Body of pancreas (tissue), 4 donors: ENCODE measurements at regions not wholly inside any gene's neighbourhood (a gene's known extent, or its start where the extent isn't known, plus 50 kb on each side); places are given as distances from the start of the nearest gene placed in this dataset.
A peak's percentile ranks its signal among the peaks of the same experiment; 100 is the strongest.

Source experiments
- ATAC-seq: fragments of 150-250 bp; one replicate; pipeline ENCODE4 v1.9.1; 2016
- DNase-seq, 4 donors: peaks; one replicate each; pipeline ENCODE4 v3.0.0-alpha.2; 2019
- H3K27ac ChIP-seq, 4 donors: fragments of 200-600 bp; sonication (generic); 1 replicate in 3 of 4; 2 replicates in 1 of 4; pipeline versions ENCODE4 v1.5.1 to v1.6.1; 2016 to 2019; ENCODE audit warnings: mild to moderate bottlenecking in 1 of 4, mixed read lengths in 1 of 4, moderate library complexity in 1 of 4
- H3K27me3 ChIP-seq, 2 donors: fragments of 200-600 bp; sonication (generic); one replicate each; pipeline ENCODE4 v1.6.0; 2016; ENCODE audit warnings: mild to moderate bottlenecking in 1 of 2
- H3K36me3 ChIP-seq, 2 donors: fragments of 200-600 bp; sonication (generic); replicated peaks in 1 of 2; 2 replicates each; pipeline ENCODE4 v1.5.1; 2016; ENCODE audit warnings: low read depth in 2 of 2; ENCODE audit not compliant: insufficient read depth in 1 of 2
- H3K4me1 ChIP-seq: fragments of 200-600 bp; sonication (generic); one replicate; pipeline ENCODE4 v1.6.0; 2016
- H3K4me3 ChIP-seq, 2 donors: fragments of 200-600 bp; sonication (generic); 1 replicate in 1 of 2; 2 replicates in 1 of 2; pipeline ENCODE4 v1.5.1; 2016 to 2019
- H3K9me3 ChIP-seq, 3 donors: fragments of 200-600 bp; sonication (generic); 1 replicate in 2 of 3; 2 replicates in 1 of 3; pipeline ENCODE4 v1.5.1; 2016
- POLR2A ChIP-seq, 3 donors: fragments of 450-650 bp; IDR thresholded peaks; one replicate each; pipeline ENCODE4 v1.6.1; 2016; ENCODE audit warnings: antibody characterized with exemption in 3 of 3, mild to moderate bottlenecking in 2 of 3
- WGBS, 2 donors: methylation state at CpG; one replicate each; pipeline ENCODE4 v1.1.5; 2017; 5-methylcytosine and 5-hydroxymethylcytosine counted together
- intact Hi-C: fragments of 100-400 bp; cut with DNase I; formaldehyde crosslinking; loops from one replicate; pipeline ENCODE4 v1.15.1; 2023
- TF ChIP-seq, protein P1 (sequence below), 7 experiments: fragments of 450-650 bp in 4 of 7; fragments of 200-600 bp in 3 of 7; sonication (generic) in 3 of 7; IDR thresholded peaks; one replicate each; pipeline ENCODE4 v1.5.1; 2016 to 2019; ENCODE audit warnings: antibody characterized with exemption in 7 of 7

GRCh38 chr10:78147202-78147601, 113.5 kb downstream of the RPS24 start:
- no peaks in the 10 kb centered on the region for H3K27me3 ChIP-seq
- intact Hi-C loops, result no loop called here
- H3K9me3 ChIP-seq, result no peaks in the 10 kb centered on the region
- no peak overlapping the region for H3K27ac ChIP-seq
- no peaks in the 10 kb centered on the region for H3K4me1 ChIP-seq
- H3K4me3 ChIP-seq, result no peak overlapping the region
- no peak for DNase-seq
- H3K36me3 ChIP-seq, result no peaks in the 10 kb centered on the region
- TF ChIP-seq POLR2A (IDR thresholded peaks at IDR 0.05), result no peak
- TF ChIP-seq, protein P1, sequence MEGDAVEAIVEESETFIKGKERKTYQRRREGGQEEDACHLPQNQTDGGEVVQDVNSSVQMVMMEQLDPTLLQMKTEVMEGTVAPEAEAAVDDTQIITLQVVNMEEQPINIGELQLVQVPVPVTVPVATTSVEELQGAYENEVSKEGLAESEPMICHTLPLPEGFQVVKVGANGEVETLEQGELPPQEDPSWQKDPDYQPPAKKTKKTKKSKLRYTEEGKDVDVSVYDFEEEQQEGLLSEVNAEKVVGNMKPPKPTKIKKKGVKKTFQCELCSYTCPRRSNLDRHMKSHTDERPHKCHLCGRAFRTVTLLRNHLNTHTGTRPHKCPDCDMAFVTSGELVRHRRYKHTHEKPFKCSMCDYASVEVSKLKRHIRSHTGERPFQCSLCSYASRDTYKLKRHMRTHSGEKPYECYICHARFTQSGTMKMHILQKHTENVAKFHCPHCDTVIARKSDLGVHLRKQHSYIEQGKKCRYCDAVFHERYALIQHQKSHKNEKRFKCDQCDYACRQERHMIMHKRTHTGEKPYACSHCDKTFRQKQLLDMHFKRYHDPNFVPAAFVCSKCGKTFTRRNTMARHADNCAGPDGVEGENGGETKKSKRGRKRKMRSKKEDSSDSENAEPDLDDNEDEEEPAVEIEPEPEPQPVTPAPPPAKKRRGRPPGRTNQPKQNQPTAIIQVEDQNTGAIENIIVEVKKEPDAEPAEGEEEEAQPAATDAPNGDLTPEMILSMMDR (IDR thresholded peaks at IDR 0.05), result no peak
- no peak for ATAC-seq

DNA sequence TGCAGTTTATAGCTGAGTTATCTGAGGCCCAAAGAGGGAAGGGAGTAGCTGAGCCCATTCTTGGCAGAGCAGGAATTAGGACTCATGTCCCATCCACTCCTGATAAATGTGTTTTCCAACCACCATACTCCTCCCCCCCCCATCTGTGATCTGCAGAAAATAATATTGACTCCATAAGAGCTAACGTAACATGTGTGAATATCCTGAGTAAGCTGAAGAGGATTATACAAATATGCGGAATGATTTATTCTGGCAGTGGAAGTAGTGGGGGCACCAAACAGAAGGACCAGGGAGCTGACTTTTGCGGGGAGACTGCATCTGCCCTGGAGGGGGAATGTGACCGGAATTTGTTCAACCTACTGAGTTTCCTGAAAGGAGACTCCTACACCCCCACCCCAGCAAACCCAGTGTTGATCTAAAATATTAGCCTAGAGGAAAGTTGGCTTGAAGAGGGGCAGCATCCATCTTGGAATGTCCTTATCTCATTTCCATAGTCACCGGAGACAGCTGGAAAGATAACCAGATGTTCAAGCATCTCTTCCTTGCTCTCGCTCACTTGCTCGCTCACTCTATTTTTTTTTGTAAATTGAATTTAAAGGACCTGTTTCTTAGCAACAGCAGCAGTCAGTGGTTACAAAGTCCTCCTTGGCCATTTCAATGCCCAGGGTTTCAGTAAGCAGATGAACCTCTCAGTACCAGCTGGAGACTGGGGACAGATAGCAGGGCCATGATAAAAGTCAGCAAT, 114.7 kb downstream of the RPS24 start:
- intact Hi-C loops, result no loop called here
- no peak for ATAC-seq

DNA sequence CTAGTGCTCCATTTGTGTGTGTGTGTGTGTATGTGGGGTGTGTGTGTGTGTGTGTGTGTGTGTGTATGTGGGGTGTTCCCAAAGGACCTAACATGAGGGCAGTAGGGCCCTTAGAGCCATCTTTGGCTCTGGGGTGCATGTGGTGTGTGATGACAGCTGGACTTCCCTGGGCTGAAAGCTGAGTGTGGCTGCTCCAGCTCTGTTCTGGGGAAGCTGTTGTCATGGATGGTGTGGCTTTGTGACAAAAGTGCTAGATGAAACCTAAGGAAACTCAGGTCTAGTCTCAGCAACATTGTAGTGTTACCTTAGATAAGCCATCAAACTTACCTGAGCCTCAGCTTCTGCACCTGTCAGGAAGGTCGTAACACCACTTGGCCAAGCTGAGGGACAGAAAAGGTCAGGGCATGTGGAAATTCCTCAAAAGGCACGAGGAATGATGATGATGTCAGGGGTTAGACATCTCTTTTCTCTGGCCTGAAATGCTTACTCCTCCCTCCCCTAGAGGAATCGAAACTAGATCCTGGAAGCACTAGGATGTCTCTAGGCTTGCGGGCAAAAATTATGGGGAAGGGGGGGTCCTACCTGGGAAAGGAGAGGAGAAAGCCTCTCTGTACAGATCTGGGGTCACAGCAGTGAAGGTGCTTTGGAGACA, 115.4 kb downstream of the RPS24 start:
- intact Hi-C loops, result no loop called here
- no peaks in the 10 kb centered on the region for H3K27me3 ChIP-seq
- TF ChIP-seq POLR2A (IDR thresholded peaks at IDR 0.05), result no peak
- TF ChIP-seq, protein P1 (IDR thresholded peaks at IDR 0.05), result no peak
- DNase-seq (no peak), ATAC-seq (peak; percentile 62)
- H3K4me1 ChIP-seq, result no peaks in the 10 kb centered on the region
- no peak overlapping the region for H3K27ac ChIP-seq
- WGBS, 2 donors, result 44 to 54% methylated on average over 4 of the region's 4 CpGs
- H3K36me3 ChIP-seq, result no peaks in the 10 kb centered on the region
- no peaks in the 10 kb centered on the region for H3K9me3 ChIP-seq
- no peak overlapping the region for H3K4me3 ChIP-seq

More for the DNA sequence above, 114.7 kb downstream of the RPS24 start:
- no peaks in the 10 kb centered on the region for H3K36me3 ChIP-seq
- H3K4me3 ChIP-seq, result no peak overlapping the region
- DNase-seq, result no peak
- no peaks in the 10 kb centered on the region for H3K27me3 ChIP-seq
- H3K27ac ChIP-seq, result no peak overlapping the region
- 75 to 82% methylated on average over 7 of the region's 7 CpGs for WGBS, 2 donors
- H3K9me3 ChIP-seq, result no peaks in the 10 kb centered on the region
- H3K4me1 ChIP-seq, result no peaks in the 10 kb centered on the region
- no peak for TF ChIP-seq POLR2A (IDR thresholded peaks at IDR 0.05)
- TF ChIP-seq, protein P1 (IDR thresholded peaks at IDR 0.05), result no peak

DNA sequence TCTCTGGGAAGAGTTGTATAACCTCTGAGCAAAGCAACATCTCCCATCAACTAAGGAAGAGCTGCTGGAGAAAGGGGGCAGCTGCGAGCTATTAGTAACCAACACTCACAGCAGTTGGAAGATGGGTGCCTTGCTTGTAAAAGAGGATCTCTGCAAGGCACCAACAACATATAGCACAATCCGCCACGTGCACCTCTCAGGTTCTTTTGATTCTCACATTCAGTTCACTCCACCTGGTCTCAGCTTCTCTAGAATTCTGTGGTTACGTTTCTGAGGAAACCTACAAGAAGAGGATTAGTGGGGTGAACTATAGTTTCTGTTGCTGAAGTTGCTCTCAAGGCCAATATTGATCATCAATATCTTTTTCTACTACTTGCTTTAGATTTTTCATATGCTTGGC, 117.1 kb downstream of the RPS24 start:
- Histone ChIP-seq H3K4me3 (no peak overlapping the region), H3K27ac (no peak overlapping the region), H3K4me1 (no peaks in the 10 kb centered on the region), H3K27me3 (no peaks in the 10 kb centered on the region), H3K9me3 (no peaks in the 10 kb centered on the region), H3K36me3 (no peaks in the 10 kb centered on the region)
- TF ChIP-seq, protein P1 (IDR thresholded peaks at IDR 0.05), result no peak
- TF ChIP-seq POLR2A (IDR thresholded peaks at IDR 0.05), result no peak
- 78 to 84% methylated on average over 4 of the region's 4 CpGs for WGBS, 2 donors
- DNase-seq (no peak), ATAC-seq (no peak)
- intact Hi-C loops, result no loop called here

DNA sequence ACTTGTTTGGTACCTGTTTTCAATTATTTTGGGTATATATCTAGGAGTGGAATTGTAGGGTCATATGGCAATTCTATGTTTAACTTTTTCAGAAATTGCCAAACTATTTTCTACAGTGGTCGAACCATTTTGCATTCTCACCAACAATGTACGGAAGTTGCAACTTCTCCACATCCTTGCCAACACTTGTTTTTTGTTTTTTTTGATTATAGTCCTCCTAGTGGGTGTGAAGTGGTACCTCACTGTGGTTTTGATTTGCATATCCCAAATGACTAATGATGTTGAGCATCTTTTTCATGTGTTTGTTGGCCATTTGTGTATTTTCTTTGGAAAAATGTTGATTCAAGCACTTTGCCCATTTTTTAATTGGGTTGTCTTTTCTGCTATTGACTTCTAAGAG, 122.1 kb downstream of the RPS24 start:
- Histone ChIP-seq H3K27ac (no peak overlapping the region), H3K9me3 (no peaks in the 10 kb centered on the region), H3K4me3 (no peak overlapping the region), H3K4me1 (no peaks in the 10 kb centered on the region), H3K27me3 (no peaks in the 10 kb centered on the region), H3K36me3 (no peaks in the 10 kb centered on the region)
- ATAC-seq (no peak), DNase-seq (no peak)
- WGBS, 2 donors, result 82 to 91% methylated on average over 2 of the region's 2 CpGs
- intact Hi-C loops, result no loop called here
- no peak for TF ChIP-seq POLR2A (IDR thresholded peaks at IDR 0.05)
- TF ChIP-seq, protein P1 (IDR thresholded peaks at IDR 0.05), result no peak
